ENCODE measurements at regions not wholly inside any gene's neighbourhood (a gene's known extent, or its start where the extent isn't known, plus 50 kb on each side); places are given as distances from the start of the nearest gene placed in this dataset.

GRCh38 chr1:117735045-117735992, 129.5 kb downstream of the TENT5C start:
- in situ Hi-C loops (cut with MboI; ENCODE audit: low sequenced_read_pairs) (no loop called here), dilution Hi-C loops (cut with HindIII; ENCODE audit: low sequenced_read_pairs, unreplicated experiment) (no loop called here), intact Hi-C loops (cut with micrococcal nuclease) (no loop called here)
- BruUV-seq (replicated peaks), result no TSS peak
- Histone ChIP-seq H3K9ac (ENCODE audit: low read depth, low read length) (peak overlapping the region; percentile 33; the same call in 1 of the 2 replicates), H2AK5ac (ENCODE audit: low read depth, low read length) (no peak overlapping the region), H4K20me1 (ENCODE audit: insufficient read depth, low read length) (no peaks in the 10 kb centered on the region), H3K18ac (ENCODE audit: low read depth, low read length) (peak overlapping the region; percentile 96), H4K5ac (ENCODE audit: low read depth, low read length) (peak overlapping the region; percentile 97), H2BK20ac (ENCODE audit: low read depth, low read length) (peak overlapping the region; percentile 72; the same call in 1 of the 2 replicates), H2AK9ac (replicated peaks; ENCODE audit: low read depth, low read length, poor library complexity) (no peak overlapping the region), H3K4me1 (ENCODE audit: control insufficient read depth, insufficient read depth, low read length) (peaks cover 4% of the 10 kb centered on the region; the same call in 1 of the 2 replicates), H2BK5ac (ENCODE audit: low read depth, low read length, poor library complexity, severe bottlenecking) (peak overlapping the region; percentile 80), H3K79me1 (ENCODE audit: low read depth in 1 of 2, low read length in 2 of 2) (no peaks in the 10 kb centered on the region), H3K4ac (ENCODE audit: low read depth, low read length) (peak overlapping the region; percentile 42; the same call in 1 of the 2 replicates), H3K27me3 (ENCODE audit: control insufficient read depth, insufficient read depth, low read length) (no peaks in the 10 kb centered on the region), H3K27ac (ENCODE audit: insufficient read depth, low read length) (no peak overlapping the region; the same call in 1 of the 2 replicates), H2BK15ac (ENCODE audit: low read depth, low read length) (no peak overlapping the region), H4K91ac (ENCODE audit: insufficient read depth, low read depth, low read length) (no peak overlapping the region), H4K8ac (ENCODE audit: low read depth in 2 of 2, low read length in 2 of 2) (peak overlapping the region; percentile 59 to 81), H3K4me2 (ENCODE audit: low read depth, low read length) (peak overlapping the region; percentile 96), H3K56ac (ENCODE audit: extremely low read depth, insufficient read depth, low read length) (no peak overlapping the region; the same call in 1 of the 2 replicates), H3K14ac (replicated peaks; ENCODE audit: low read depth, low read length) (peak overlapping the region; percentile 65; the same call in 1 of the 2 replicates), H3K9me1 (ENCODE audit: insufficient read depth, low read length) (peaks cover 5% of the 10 kb centered on the region), H3K9me3 (ENCODE audit: control insufficient read depth, insufficient read depth, low read length) (no peaks in the 10 kb centered on the region), H3K23ac (ENCODE audit: low read depth, low read length) (no peak overlapping the region), H2BK120ac (ENCODE audit: low read depth, low read length) (peak overlapping the region; percentile 50), H3K4me3 (ENCODE audit: insufficient read depth, low read depth, low read length) (peak overlapping the region; percentile 8; the same call in 1 of the 2 replicates), H3K36me3 (ENCODE audit: control insufficient read depth, insufficient read depth, low read length) (no peaks in the 10 kb centered on the region), H2AFZ (replicated peaks; ENCODE audit: low read length, poor library complexity) (peak overlapping the region; percentile 36)
- ChIA-PET CTCF (no interaction called here), POLR2A (ENCODE audit: unreplicated experiment) (no interaction called here)
- TF ChIP-seq MXI1 (IDR thresholded peaks at IDR 0.05; ENCODE audit: borderline replicate concordance, low read depth, low read length) (no peak), MAZ (IDR thresholded peaks at IDR 0.05; ENCODE audit: borderline replicate concordance, low read depth, low read length) (peak; percentile 83; the same call in 1 of the 2 replicates)
- ATAC-seq (ENCODE audit: low read depth), result peak; percentile 86
- DNase-seq, result peak; percentile 61
- no CpG with 5 or more reads among the region's 2 CpGs for WGBS, 2 experiments (ENCODE audit: extremely low coverage in 2 of 2, insufficient read length in 1 of 2)

Measured in IMR-90 (cell line).